Hepatocyte (in vitro differentiated cells): ENCODE measurements at regions not wholly inside any gene's neighbourhood (a gene's known extent, or its start where the extent isn't known, plus 50 kb on each side); places are given as distances from the start of the nearest gene placed in this dataset.

Source experiments
- EZH2 ChIP-seq: fragments of 200-600 bp; sonication (generic); IDR thresholded peaks from 2 replicates; pipeline ENCODE4 v1.6.1; 2016; ENCODE audit warnings: antibody characterized with exemption, mild to moderate bottlenecking, borderline replicate concordance
- EZH2phosphoT487 ChIP-seq: fragments of 200-600 bp; sonication (generic); IDR thresholded peaks from one replicate; pipeline ENCODE4 v1.6.1; 2018; ENCODE audit warnings: antibody characterized with exemption, mild to moderate bottlenecking, low read depth, moderate library complexity; ENCODE audit not compliant: unreplicated experiment, severe bottlenecking
- TF ChIP-seq, protein P1 (sequence below): fragments of 200-600 bp; sonication (generic); IDR thresholded peaks from 2 replicates; pipeline ENCODE4 v1.5.1; 2016; ENCODE audit warnings: antibody characterized with exemption, mild to moderate bottlenecking; ENCODE audit not compliant: poor library complexity

DNA sequence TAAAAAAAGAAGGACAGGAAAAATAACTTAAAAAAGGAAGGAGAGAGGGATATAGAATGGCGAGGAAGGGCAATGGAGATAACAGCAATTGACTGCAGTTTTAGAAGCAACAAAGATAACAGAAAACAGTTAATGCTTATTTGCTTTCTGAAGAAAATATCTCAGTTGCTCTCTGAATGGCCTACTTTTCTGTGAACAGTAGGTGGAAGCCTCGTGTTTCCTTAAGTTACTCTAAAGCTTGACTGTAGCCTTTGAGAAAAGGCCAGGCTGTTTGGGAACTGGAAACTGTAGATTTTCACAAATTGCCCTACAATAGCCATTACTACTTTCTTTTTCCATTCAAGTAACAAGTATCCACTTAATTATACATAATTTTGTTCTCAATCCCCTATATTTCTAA is 404.5 kb downstream of the YTHDC2 start:
- TF ChIP-seq, protein P1, sequence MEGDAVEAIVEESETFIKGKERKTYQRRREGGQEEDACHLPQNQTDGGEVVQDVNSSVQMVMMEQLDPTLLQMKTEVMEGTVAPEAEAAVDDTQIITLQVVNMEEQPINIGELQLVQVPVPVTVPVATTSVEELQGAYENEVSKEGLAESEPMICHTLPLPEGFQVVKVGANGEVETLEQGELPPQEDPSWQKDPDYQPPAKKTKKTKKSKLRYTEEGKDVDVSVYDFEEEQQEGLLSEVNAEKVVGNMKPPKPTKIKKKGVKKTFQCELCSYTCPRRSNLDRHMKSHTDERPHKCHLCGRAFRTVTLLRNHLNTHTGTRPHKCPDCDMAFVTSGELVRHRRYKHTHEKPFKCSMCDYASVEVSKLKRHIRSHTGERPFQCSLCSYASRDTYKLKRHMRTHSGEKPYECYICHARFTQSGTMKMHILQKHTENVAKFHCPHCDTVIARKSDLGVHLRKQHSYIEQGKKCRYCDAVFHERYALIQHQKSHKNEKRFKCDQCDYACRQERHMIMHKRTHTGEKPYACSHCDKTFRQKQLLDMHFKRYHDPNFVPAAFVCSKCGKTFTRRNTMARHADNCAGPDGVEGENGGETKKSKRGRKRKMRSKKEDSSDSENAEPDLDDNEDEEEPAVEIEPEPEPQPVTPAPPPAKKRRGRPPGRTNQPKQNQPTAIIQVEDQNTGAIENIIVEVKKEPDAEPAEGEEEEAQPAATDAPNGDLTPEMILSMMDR = peak; percentile 26
- no peak for TF ChIP-seq EZH2
- TF ChIP-seq EZH2phosphoT487 = no peak
